MM.1S (cell line): ENCODE measurements at regions not wholly inside any gene's neighbourhood (a gene's known extent, or its start where the extent isn't known, plus 50 kb on each side); places are given as distances from the start of the nearest gene placed in this dataset.

ENCODE experiments used
- DNase-seq: peaks from one replicate; pipeline ENCODE4 v3.0.0-alpha.2; 2015
- H2AFZ ChIP-seq: fragments of 300-600 bp; sonication (generic); 2 replicates; pipeline ENCODE4 v1.6.0; 2016; ENCODE audit warnings: antibody characterized with exemption, low read length
- H3F3A ChIP-seq: fragments of 300-600 bp; sonication (generic); 2 replicates; pipeline ENCODE4 v1.6.1; 2016; ENCODE audit warnings: mild to moderate bottlenecking, antibody characterized with exemption, low read length, moderate library complexity, mixed read lengths; ENCODE audit not compliant: insufficient read depth
- H3K27ac ChIP-seq: fragments of 300-600 bp; sonication (generic); 2 replicates; pipeline ENCODE4 v1.5.1; 2016; ENCODE audit warnings: mild to moderate bottlenecking, low read length
- H3K27me3 ChIP-seq: fragments of 300-600 bp; sonication (generic); replicated peaks from 2 replicates; pipeline ENCODE4 v1.6.0; 2016; ENCODE audit warnings: low read length; ENCODE audit not compliant: insufficient read depth
- H3K36me3 ChIP-seq: fragments of 300-600 bp; sonication (generic); replicated peaks from 2 replicates; pipeline ENCODE4 v1.6.1; 2016; ENCODE audit warnings: mild to moderate bottlenecking, low read length, mixed read lengths; ENCODE audit not compliant: insufficient read depth
- H3K4me1 ChIP-seq: fragments of 300-600 bp; sonication (generic); 2 replicates; pipeline ENCODE4 v1.6.1; 2016; ENCODE audit warnings: low read length, mixed read lengths
- H3K4me2 ChIP-seq: fragments of 300-600 bp; sonication (generic); 2 replicates; pipeline ENCODE4 v1.6.0; 2016; ENCODE audit warnings: low read depth, low read length
- H3K4me3 ChIP-seq: fragments of 300-600 bp; sonication (generic); 2 replicates; pipeline ENCODE4 v1.5.1; 2016; ENCODE audit warnings: low read length, mixed read lengths
- H3K79me2 ChIP-seq: fragments of 300-600 bp; sonication (generic); 2 replicates; pipeline ENCODE4 v1.6.1; 2016; ENCODE audit warnings: mixed run types, low read length, mixed read lengths
- H3K9ac ChIP-seq: fragments of 300-600 bp; sonication (generic); 2 replicates; pipeline ENCODE4 v1.6.1; 2016; ENCODE audit warnings: low read length, mixed read lengths
- H3K9me2 ChIP-seq: fragments of 300-600 bp; sonication (generic); replicated peaks from 2 replicates; pipeline ENCODE4 v1.6.1; 2016; ENCODE audit warnings: mild to moderate bottlenecking, low read length, mixed read lengths; ENCODE audit not compliant: insufficient read depth
- H3K9me3 ChIP-seq: fragments of 300-600 bp; sonication (generic); replicated peaks from 2 replicates; pipeline ENCODE4 v1.6.1; 2016; ENCODE audit warnings: mild to moderate bottlenecking, low read length, mixed read lengths; ENCODE audit not compliant: insufficient read depth
- H4K20me1 ChIP-seq: fragments of 300-600 bp; sonication (generic); 2 replicates; pipeline ENCODE4 v1.6.1; 2016; ENCODE audit warnings: mild to moderate bottlenecking, low read length, moderate library complexity, mixed read lengths; ENCODE audit not compliant: insufficient read depth
- CTCF ChIP-seq: fragments of 300-600 bp; sonication (generic); IDR thresholded peaks from 2 replicates; pipeline ENCODE4 v1.5.1; 2016; ENCODE audit warnings: antibody characterized with exemption, low read length, mixed read lengths
- EZH2 ChIP-seq: fragments of 300-600 bp; sonication (generic); optimal IDR thresholded peaks from 2 replicates; pipeline ENCODE3; 2017; ENCODE audit warnings: low read depth, mild to moderate bottlenecking, antibody characterized with exemption, low read length, mixed read lengths
- EZH2phosphoT487 ChIP-seq: fragments of 300-600 bp; sonication (generic); IDR thresholded peaks from 2 replicates; pipeline ENCODE4 v1.6.1; 2018; ENCODE audit warnings: antibody characterized with exemption, low read length

DNA sequence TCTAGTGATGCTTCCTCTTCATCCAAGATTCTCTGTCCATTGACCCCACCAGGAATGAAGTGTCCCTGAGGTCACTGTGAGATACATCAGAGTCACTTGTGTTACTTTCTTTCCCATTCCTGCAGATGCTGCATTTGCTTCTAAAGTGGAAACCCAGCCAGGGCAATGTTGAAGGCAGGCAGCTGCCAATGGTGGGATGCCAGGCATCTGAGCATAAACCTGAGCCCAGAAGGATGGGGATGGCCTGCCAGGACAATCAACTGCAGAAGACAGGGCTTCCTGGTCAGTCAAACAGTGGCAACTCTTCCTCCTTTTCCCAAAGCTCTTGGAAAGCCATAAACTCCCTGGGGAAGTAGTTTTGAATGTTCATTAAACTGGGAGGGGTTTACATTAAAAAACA is 178.0 kb upstream of the TMEM132C start:
- no peak overlapping the region for H2AFZ ChIP-seq
- H3K9me3 ChIP-seq: no peaks in the 10 kb centered on the region
- no peaks in the 10 kb centered on the region for H3K27me3 ChIP-seq
- H3K4me1 ChIP-seq: no peaks in the 10 kb centered on the region
- no peaks in the 10 kb centered on the region for H4K20me1 ChIP-seq
- no peak overlapping the region for H3K9ac ChIP-seq
- no peaks in the 10 kb centered on the region for H3F3A ChIP-seq
- no peaks in the 10 kb centered on the region for H3K36me3 ChIP-seq
- H3K9me2 ChIP-seq: no peaks in the 10 kb centered on the region
- no peaks in the 10 kb centered on the region for H3K79me2 ChIP-seq
- no peak overlapping the region for H3K27ac ChIP-seq
- DNase-seq: no peak
- no peak overlapping the region for H3K4me3 ChIP-seq
- no peak overlapping the region for H3K4me2 ChIP-seq
- no peak for TF ChIP-seq EZH2
- TF ChIP-seq EZH2phosphoT487: no peak

DNA sequence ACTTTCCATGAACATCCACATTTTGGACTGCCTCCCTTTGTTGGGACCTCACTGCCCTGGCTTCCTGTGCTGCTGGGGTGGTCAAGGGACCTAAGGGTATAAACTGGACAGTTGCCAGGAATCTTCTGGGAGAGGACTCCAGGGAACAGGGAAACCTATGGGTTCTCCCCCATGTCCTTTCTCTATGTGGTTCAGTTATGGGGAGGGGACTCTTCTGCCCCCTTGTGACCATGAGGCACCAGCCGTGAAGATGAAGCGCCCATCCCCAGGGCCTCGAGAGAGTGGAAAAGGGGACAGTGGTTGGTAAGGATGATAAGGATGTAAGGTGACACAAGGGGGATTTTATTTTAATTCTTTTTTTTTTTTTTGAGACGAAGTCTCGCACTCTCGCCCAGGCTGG is 177.0 kb upstream of the TMEM132C start:
- Histone ChIP-seq H3K27me3 (no peaks in the 10 kb centered on the region), H3K4me1 (no peaks in the 10 kb centered on the region)
- no peak for TF ChIP-seq CTCF
- no peak for TF ChIP-seq EZH2
- TF ChIP-seq EZH2phosphoT487: no peak

GRCh38 chr12:128091101-128091720 is 175.8 kb upstream of the TMEM132C start:
- H3K4me1 ChIP-seq: no peaks in the 10 kb centered on the region
- DNase-seq: no peak
- H2AFZ ChIP-seq: no peak overlapping the region
- no peaks in the 10 kb centered on the region for H3F3A ChIP-seq
- no peaks in the 10 kb centered on the region for H3K9me2 ChIP-seq
- H3K27me3 ChIP-seq: no peaks in the 10 kb centered on the region
- TF ChIP-seq CTCF: no peak
- H3K27ac ChIP-seq: no peak overlapping the region
- no peak overlapping the region for H3K4me2 ChIP-seq
- H3K9ac ChIP-seq: no peak overlapping the region
- H3K4me3 ChIP-seq: no peak overlapping the region
- H3K36me3 ChIP-seq: no peaks in the 10 kb centered on the region
- H4K20me1 ChIP-seq: no peaks in the 10 kb centered on the region
- no peaks in the 10 kb centered on the region for H3K9me3 ChIP-seq
- H3K79me2 ChIP-seq: no peaks in the 10 kb centered on the region

More for the DNA sequence above, 177.0 kb upstream of the TMEM132C start:
- Histone ChIP-seq H3K9me3 (no peaks in the 10 kb centered on the region), H3K4me3 (no peak overlapping the region), H3K79me2 (no peaks in the 10 kb centered on the region), H3K36me3 (no peaks in the 10 kb centered on the region), H2AFZ (no peak overlapping the region), H3K4me2 (no peak overlapping the region), H3K9ac (no peak overlapping the region), H4K20me1 (no peaks in the 10 kb centered on the region), H3K9me2 (no peaks in the 10 kb centered on the region), H3F3A (no peaks in the 10 kb centered on the region), H3K27ac (no peak overlapping the region)
- DNase-seq: no peak

GRCh38 chr12:128091951-128092382 is 175.0 kb upstream of the TMEM132C start:
- no peaks in the 10 kb centered on the region for H3F3A ChIP-seq
- H3K4me3 ChIP-seq: no peak overlapping the region
- no peak overlapping the region for H3K27ac ChIP-seq
- no peaks in the 10 kb centered on the region for H3K27me3 ChIP-seq
- no peaks in the 10 kb centered on the region for H3K36me3 ChIP-seq
- no peak overlapping the region for H3K4me2 ChIP-seq
- H2AFZ ChIP-seq: no peak overlapping the region
- TF ChIP-seq EZH2phosphoT487 (no peak), EZH2 (no peak), CTCF (no peak)
- no peaks in the 10 kb centered on the region for H3K9me2 ChIP-seq
- H4K20me1 ChIP-seq: no peaks in the 10 kb centered on the region
- no peak overlapping the region for H3K9ac ChIP-seq
- H3K9me3 ChIP-seq: no peaks in the 10 kb centered on the region
- H3K79me2 ChIP-seq: no peaks in the 10 kb centered on the region
- no peaks in the 10 kb centered on the region for H3K4me1 ChIP-seq
- DNase-seq: no peak
